ENCODE measurements at regions not wholly inside any gene's neighbourhood (a gene's known extent, or its start where the extent isn't known, plus 50 kb on each side); places are given as distances from the start of the nearest gene placed in this dataset.

- H3K27ac ChIP-seq, result no peak overlapping the region
- TF ChIP-seq CTCF (IDR thresholded peaks at IDR 0.05), result no peak
- intact Hi-C loops (cut with DNase I), result no loop called here
- no peak overlapping the region for H3K4me3 ChIP-seq
- no peak for DNase-seq
- H3K27me3 ChIP-seq, result no peaks in the 10 kb centered on the region
- H3K36me3 ChIP-seq, result no peaks in the 10 kb centered on the region
- no peaks in the 10 kb centered on the region for H3K4me1 ChIP-seq
- no peaks in the 10 kb centered on the region for H3K9me3 ChIP-seq
- H3K9ac ChIP-seq (ENCODE audit: low read depth in 2 of 2, low read length in 2 of 2), result no peak overlapping the region
These were observed 789.4 kb downstream of the TYW1 start for GRCh38 chr7:67786021-67786420.

GRCh38 chr7:67788669-67789068 is 792.0 kb downstream of the TYW1 start:
- Histone ChIP-seq H3K27me3 (no peaks in the 10 kb centered on the region), H3K4me1 (no peaks in the 10 kb centered on the region), H3K4me3 (no peak overlapping the region), H3K9me3 (no peaks in the 10 kb centered on the region), H3K9ac (ENCODE audit: low read depth in 2 of 2, low read length in 2 of 2) (no peak overlapping the region), H3K27ac (no peak overlapping the region), H3K36me3 (no peaks in the 10 kb centered on the region)
- no peak for DNase-seq
- no peak for TF ChIP-seq CTCF (IDR thresholded peaks at IDR 0.05)
- intact Hi-C loops (cut with DNase I), result no loop called here

- H3K27me3 ChIP-seq, result no peaks in the 10 kb centered on the region
- no peak overlapping the region for H3K4me3 ChIP-seq
- TF ChIP-seq CTCF (IDR thresholded peaks at IDR 0.05), result no peak
- DNase-seq, result no peak
- no peaks in the 10 kb centered on the region for H3K4me1 ChIP-seq
- H3K27ac ChIP-seq, result no peak overlapping the region
- intact Hi-C loops (cut with DNase I), result no loop called here
- no peak overlapping the region for H3K9ac ChIP-seq (ENCODE audit: low read depth in 2 of 2, low read length in 2 of 2)
- H3K36me3 ChIP-seq, result no peaks in the 10 kb centered on the region
- no peaks in the 10 kb centered on the region for H3K9me3 ChIP-seq
These were observed 795.3 kb downstream of the TYW1 start for GRCh38 chr7:67791918-67792317.

GRCh38 chr7:67794544-67794943 is 797.9 kb downstream of the TYW1 start:
- H3K36me3 ChIP-seq, result no peaks in the 10 kb centered on the region
- H3K9me3 ChIP-seq, result no peaks in the 10 kb centered on the region
- intact Hi-C loops (cut with DNase I), result no loop called here
- no peak for TF ChIP-seq CTCF (IDR thresholded peaks at IDR 0.05)
- no peak overlapping the region for H3K27ac ChIP-seq
- DNase-seq, result no peak
- H3K4me3 ChIP-seq, result no peak overlapping the region
- no peaks in the 10 kb centered on the region for H3K27me3 ChIP-seq
- no peaks in the 10 kb centered on the region for H3K4me1 ChIP-seq
- no peak overlapping the region for H3K9ac ChIP-seq (ENCODE audit: low read depth in 2 of 2, low read length in 2 of 2)

- Histone ChIP-seq H3K27ac (no peak overlapping the region), H3K4me1 (no peaks in the 10 kb centered on the region), H3K27me3 (no peaks in the 10 kb centered on the region), H3K4me3 (no peak overlapping the region), H3K9ac (ENCODE audit: low read depth in 2 of 2, low read length in 2 of 2) (no peak overlapping the region), H3K36me3 (no peaks in the 10 kb centered on the region), H3K9me3 (no peaks in the 10 kb centered on the region)
- TF ChIP-seq CTCF (IDR thresholded peaks at IDR 0.05), result no peak
- no peak for DNase-seq
- intact Hi-C loops (cut with DNase I), result loop anchor here (10.0 kb wide), 1 partner anchor 131 kb away; no protein-coding TSS in a partner anchor
These were observed 807.2 kb downstream of the TYW1 start for GRCh38 chr7:67803789-67804188.

Measured in colonic mucosa (tissue), 4 donors.